Thoracic aorta (tissue), 2 donors: ENCODE measurements at regions not wholly inside any gene's neighbourhood (a gene's known extent, or its start where the extent isn't known, plus 50 kb on each side); places are given as distances from the start of the nearest gene placed in this dataset.

ENCODE experiments used
- ATAC-seq: fragments of 150-250 bp; one replicate; pipeline ENCODE4 v1.8.0; 2017; ENCODE audit warnings: low read depth; ENCODE audit not compliant: insufficient number of reproducible peaks, low FRiP score
- DNase-seq: peaks from one replicate; pipeline ENCODE4 v3.0.0-alpha.2; 2020; ENCODE audit warnings: low spot score
- H3K27ac ChIP-seq, 2 donors: fragments of 200-600 bp; sonication (generic); 1 replicate in 1 of 2; 2 replicates in 1 of 2; pipeline ENCODE4 v1.5.1; 2016; ENCODE audit warnings: mild to moderate bottlenecking in 2 of 2, moderate library complexity in 2 of 2
- H3K27me3 ChIP-seq: fragments of 200-600 bp; sonication (generic); replicated peaks from 2 replicates; pipeline ENCODE4 v1.6.0; 2016; ENCODE audit warnings: mild to moderate bottlenecking; ENCODE audit not compliant: insufficient read depth
- H3K36me3 ChIP-seq: fragments of 200-600 bp; sonication (generic); one replicate; pipeline ENCODE4 v1.5.1; 2016
- H3K4me1 ChIP-seq, 2 donors: fragments of 200-600 bp; sonication (generic); 1 replicate in 1 of 2; 2 replicates in 1 of 2; pipeline versions ENCODE4 v1.5.1 to v1.6.0; 2016; ENCODE audit warnings: low read depth in 2 of 2, mild to moderate bottlenecking in 1 of 2; ENCODE audit not compliant: control insufficient read depth in 1 of 2
- H3K4me3 ChIP-seq: fragments of 200-600 bp; sonication (generic); 2 replicates; pipeline ENCODE4 v1.5.1; 2016; ENCODE audit warnings: mild to moderate bottlenecking
- H3K9me3 ChIP-seq: fragments of 200-600 bp; sonication (generic); 2 replicates; pipeline ENCODE4 v1.5.1; 2016
- CTCF ChIP-seq: fragments of 200-600 bp; sonication (generic); IDR thresholded peaks from one replicate; pipeline ENCODE4 v1.5.1; 2019; ENCODE audit warnings: antibody characterized with exemption

- H3K4me3 ChIP-seq = no peak overlapping the region
- H3K27ac ChIP-seq = no peak overlapping the region
- H3K36me3 ChIP-seq = no peaks in the 10 kb centered on the region
- no peak for DNase-seq
- TF ChIP-seq CTCF = no peak
- H3K4me1 ChIP-seq = no peaks in the 10 kb centered on the region
- no peaks in the 10 kb centered on the region for H3K9me3 ChIP-seq
- ATAC-seq = no peak
- H3K27me3 ChIP-seq = no peaks in the 10 kb centered on the region
Observed at GRCh38 chr6:1251198-1252155, 60.4 kb upstream of the FOXQ1 start.

GRCh38 chr6:1250489-1251197 is 61.3 kb upstream of the FOXQ1 start:
- TF ChIP-seq CTCF = no peak
- Histone ChIP-seq H3K4me3 (no peak overlapping the region), H3K36me3 (no peaks in the 10 kb centered on the region), H3K27me3 (no peaks in the 10 kb centered on the region), H3K27ac (no peak overlapping the region), H3K9me3 (no peaks in the 10 kb centered on the region), H3K4me1 (no peaks in the 10 kb centered on the region)
- no peak for DNase-seq
- no peak for ATAC-seq

- no peaks in the 10 kb centered on the region for H3K4me1 ChIP-seq
- ATAC-seq (no peak), DNase-seq (no peak)
- H3K27me3 ChIP-seq = no peaks in the 10 kb centered on the region
- no peaks in the 10 kb centered on the region for H3K36me3 ChIP-seq
- H3K9me3 ChIP-seq = no peaks in the 10 kb centered on the region
- H3K4me3 ChIP-seq = no peak overlapping the region
- no peak for TF ChIP-seq CTCF
- H3K27ac ChIP-seq = no peak overlapping the region
Observed at GRCh38 chr6:1247894-1248293, 64.0 kb upstream of the FOXQ1 start.

GRCh38 chr6:1247056-1247455 is 64.8 kb upstream of the FOXQ1 start:
- Histone ChIP-seq H3K36me3 (no peaks in the 10 kb centered on the region), H3K27ac (no peak overlapping the region), H3K27me3 (no peaks in the 10 kb centered on the region), H3K4me1 (no peaks in the 10 kb centered on the region), H3K9me3 (no peaks in the 10 kb centered on the region), H3K4me3 (no peak overlapping the region)
- ATAC-seq (no peak), DNase-seq (no peak)
- no peak for TF ChIP-seq CTCF

GRCh38 chr6:1244941-1245340 is 67.0 kb upstream of the FOXQ1 start:
- Histone ChIP-seq H3K27ac (no peak overlapping the region), H3K4me1 (no peaks in the 10 kb centered on the region)
- no peak for DNase-seq

More at GRCh38 chr6:1244941-1245340, 67.0 kb upstream of the FOXQ1 start:
- Histone ChIP-seq H3K27me3 (no peaks in the 10 kb centered on the region), H3K9me3 (no peaks in the 10 kb centered on the region), H3K36me3 (no peaks in the 10 kb centered on the region), H3K4me3 (no peak overlapping the region)
- TF ChIP-seq CTCF = no peak
- no peak for ATAC-seq
